RKO (cell line): ENCODE measurements at regions not wholly inside any gene's neighbourhood (a gene's known extent, or its start where the extent isn't known, plus 50 kb on each side); places are given as distances from the start of the nearest gene placed in this dataset.

Source experiments
- DNase-seq: peaks from one replicate; pipeline ENCODE4 v3.0.0-alpha.2; 2016; ENCODE audit warnings: low spot score

DNA sequence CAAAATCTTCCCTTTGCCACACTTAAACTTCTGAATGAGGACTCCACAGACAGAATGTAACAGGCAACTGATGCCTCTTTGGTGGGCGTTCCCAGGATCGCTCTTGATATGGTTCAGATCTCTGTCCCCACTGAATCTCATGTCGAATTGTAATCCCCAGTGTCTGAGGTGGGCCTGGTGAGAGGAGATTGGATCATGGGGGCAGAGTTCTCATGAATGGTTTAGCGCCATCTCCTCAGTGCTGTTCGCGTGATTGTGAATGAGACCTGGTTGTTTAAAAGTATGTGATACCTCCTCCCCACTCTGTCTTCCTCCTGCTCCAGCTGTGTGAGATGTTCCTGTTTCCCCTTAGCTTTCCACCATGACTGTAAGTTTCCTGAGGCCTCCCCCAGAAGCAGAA is 111.1 kb upstream of the SLC66A3 start:
- no peak for DNase-seq

DNA sequence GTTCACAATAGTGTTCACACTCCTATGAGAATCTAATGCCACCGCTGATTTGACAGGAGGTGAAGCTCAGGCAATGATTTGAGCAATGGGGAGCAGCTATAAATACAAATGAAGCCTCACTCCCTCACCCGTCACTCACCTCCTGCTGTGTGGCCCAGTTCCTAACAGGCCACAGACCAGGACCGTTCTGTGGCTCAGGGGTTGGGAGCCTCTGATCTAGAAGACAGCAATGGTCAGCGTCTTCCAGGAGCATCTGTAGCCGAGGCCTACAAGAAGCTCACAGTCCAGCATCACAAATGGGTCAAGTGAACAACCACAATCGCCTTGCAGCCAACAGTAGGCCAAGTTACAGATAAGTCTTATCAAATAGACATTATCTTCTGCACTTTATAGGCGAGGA is 110.0 kb upstream of the SLC66A3 start:
- DNase-seq: no peak

DNA sequence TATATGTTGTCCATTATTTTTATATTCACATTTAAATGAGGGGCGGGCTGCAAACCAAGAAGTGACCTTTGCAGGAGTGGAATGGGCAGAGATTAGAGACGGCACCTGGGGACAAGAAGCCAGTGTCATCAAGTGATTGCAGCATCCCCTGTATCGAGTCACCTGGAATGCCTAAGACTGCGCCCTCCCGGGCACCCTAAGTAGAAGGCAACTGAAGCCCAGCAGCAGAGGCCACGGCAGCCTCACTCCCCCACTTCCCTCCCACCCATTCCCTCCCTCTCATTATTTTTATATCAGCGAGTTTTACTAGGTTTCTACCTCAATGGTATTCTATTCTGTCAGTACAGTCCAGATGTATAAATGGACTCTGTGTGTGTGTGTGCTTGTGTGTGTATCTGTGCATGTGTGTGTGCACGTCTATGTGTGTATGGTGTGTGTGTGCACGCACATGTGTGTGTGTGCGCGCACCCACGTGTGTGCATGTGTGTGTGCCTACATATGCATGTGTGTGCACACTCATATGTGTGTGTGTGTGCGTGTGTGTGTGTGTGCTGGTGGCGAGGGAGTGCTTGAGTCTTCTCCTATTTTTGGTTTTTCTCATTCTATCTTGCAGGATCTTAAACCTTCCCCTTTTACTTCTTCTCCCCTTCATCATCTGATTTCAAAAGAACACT is 106.8 kb upstream of the SLC66A3 start:
- DNase-seq: no peak

DNA sequence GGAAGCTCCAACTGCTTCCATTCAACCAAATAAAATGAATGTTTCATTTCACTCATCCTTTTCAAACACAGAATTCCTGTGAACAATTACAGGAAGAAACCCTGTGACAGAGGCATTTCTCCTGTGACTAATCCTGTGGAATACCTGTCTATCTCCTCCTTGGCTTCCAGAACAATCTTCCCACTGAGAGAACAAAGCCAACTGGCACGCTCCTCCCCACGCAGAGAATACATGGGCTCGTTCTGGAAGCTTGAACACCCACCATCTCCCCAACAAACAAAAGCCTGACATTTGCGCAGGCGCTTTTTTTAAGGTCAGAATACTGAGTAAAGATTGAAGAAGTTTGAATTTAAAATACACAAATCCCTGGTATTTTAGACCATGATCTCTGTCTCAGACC is 104.7 kb upstream of the SLC66A3 start:
- DNase-seq: no peak

DNA sequence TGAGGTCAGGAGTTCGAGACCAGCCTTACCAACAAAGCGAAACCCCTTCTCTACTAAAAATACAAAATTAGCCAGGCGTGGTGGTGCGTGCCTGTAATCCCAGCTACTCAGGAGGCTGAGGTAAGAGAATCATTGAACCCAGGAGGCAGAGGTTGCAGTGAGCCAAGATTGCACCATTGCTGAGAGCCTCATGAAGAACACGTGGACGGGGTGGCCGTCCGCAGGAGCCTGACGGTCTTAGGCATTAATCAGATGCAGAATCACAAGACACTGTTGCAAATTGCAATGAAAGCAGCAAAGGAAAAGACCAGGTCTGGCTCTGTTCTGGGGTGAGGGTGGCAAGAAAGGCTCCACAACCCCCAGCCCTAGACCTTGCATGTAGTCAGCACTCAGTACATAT is 104.0 kb upstream of the SLC66A3 start:
- DNase-seq: no peak

DNA sequence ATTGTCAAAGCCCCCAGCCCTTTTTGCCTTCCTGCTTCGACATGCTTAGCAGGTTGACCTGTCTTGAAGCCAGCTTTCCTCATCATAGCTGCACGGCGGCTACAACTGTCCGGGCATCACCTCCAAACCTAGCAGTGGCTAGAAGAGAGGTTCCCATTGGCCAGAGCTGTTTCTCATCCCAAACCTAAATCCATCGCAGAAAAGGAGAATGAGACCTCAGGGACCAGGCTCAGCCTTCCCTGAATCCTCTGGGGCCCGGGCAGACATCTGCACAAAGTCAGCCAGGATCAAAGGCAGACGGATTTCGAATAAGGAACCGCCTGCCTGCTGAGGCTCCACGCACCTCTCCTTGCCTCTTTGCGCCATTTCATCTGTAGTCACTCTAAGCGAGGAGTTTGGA is 101.7 kb upstream of the SLC66A3 start:
- no peak for DNase-seq

DNA sequence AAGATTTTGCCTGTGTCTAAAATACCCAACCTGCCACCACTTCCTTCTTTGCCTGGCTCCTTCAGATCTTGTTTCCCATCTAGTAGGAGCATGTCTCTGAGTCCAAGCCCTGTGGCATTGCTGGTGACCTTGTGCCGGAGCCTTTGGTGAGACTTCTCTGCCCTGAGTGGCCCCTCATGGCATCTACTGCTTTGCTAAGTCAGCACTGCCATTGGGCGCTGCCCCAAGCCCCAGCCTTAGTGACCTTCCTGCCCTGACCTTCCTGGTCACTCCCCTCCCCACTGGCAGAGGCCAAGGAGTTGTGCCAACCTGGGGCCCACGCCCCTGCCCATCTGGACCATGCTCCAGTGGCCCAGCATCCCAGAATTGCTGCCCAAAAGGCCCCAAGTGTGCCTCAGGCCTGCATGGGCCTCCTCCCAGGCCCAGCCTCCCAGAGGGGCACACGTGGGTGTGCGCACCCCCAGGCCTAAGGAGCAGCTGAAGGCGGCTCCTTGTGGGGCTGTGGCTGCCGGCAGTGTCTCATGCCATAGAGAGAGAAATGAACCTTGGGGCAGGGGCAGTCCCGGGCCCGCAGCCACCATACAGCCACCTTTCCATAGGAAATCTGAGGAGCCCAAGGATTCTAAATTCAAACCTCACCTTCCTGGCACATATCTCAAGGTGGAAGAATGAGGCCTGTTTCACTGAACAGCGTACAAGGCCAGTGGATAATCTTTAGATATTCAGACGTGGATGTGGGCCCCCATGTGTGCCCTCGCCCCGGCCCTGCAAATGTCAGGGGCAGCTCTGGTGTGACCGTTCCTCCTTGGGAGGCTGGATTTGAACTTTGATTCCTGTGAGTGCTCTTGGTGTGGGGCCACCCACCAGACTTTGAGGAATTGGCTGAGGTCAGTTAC is 100.2 kb upstream of the SLC66A3 start:
- DNase-seq: no peak

DNA sequence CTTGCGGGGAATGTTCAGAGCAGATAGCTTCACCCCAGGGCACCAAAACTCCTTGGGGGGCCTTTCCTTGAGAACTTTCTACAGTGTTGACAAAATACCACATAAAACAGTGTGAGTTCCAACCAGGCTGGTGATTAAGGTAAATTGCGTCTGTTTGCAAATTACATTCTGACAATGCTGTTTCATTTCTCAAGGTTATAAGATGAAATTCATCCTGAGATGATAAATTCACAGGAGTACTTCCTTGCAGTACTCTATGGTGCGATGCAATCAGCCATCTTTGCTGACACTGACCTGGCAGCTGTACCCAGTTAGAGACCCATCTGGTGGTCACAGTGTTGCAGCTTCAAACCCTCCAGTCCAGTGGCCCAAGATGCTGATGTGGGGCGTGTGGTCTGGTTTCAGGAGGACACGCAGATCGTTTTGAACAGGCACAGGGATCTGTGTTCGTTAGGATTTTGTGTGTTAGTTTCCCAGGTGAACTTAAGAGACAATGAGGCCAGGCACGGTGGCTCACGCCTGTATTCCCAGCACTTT is 99.5 kb upstream of the SLC66A3 start:
- DNase-seq: no peak

DNA sequence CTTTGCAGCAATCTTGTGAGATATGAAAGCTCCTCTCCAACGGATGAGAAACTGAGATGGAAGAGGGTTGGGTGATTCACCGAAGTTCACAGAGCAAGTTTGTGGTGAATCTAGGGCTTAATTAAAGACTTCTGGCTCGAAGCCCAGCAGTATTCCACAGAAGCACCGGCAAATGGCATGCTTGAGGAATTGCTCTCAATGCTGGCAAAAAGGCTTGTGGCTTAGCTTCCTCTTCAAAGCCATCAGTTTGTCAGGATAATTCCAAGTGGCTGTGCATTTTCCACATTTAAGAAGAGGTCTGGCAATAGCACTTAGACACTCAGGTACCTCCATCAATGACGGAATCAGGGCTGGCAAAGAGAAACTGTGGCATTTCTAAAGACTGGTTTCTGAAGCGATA is 98.7 kb upstream of the SLC66A3 start:
- DNase-seq: peak; percentile 7

DNA sequence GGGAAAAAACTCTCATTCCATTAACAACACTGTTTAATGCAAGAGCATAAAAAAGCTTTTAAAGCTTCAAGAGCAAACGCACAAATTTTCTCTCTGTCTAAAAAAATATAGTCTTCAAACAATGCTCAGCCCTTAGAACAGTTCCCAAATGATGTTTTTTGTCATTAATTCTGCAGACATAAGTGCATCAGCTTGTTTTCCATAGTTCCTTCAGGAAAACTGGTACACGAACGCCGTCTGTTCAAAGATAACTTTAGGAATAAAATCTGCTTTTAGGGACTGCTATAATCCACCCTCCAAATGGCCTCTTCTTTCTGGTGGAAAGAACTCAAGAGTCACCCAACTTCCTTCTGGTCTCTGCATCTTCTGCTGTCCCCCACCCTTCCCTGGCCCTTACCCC is 98.2 kb upstream of the SLC66A3 start:
- DNase-seq: no peak

DNA sequence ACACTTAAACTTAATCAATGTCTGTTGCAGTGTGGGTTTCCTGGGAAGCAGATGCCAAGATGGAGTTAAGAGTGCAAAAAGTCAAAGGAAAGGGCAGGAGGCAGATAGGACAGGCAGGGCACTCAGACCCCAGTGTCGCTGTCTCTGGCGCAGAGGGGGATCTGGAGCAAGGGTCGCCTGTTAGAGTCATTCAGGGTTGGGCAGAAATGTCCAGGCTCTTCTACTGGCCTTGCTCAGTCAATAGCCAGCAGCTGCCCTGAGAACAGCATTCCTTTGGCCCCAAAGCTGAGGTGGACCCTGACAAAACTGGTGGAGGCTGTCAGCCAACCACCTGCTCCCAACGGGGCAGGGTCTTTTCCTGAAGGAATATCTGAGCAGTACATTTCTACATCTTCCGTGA is 97.1 kb upstream of the SLC66A3 start:
- no peak for DNase-seq

DNA sequence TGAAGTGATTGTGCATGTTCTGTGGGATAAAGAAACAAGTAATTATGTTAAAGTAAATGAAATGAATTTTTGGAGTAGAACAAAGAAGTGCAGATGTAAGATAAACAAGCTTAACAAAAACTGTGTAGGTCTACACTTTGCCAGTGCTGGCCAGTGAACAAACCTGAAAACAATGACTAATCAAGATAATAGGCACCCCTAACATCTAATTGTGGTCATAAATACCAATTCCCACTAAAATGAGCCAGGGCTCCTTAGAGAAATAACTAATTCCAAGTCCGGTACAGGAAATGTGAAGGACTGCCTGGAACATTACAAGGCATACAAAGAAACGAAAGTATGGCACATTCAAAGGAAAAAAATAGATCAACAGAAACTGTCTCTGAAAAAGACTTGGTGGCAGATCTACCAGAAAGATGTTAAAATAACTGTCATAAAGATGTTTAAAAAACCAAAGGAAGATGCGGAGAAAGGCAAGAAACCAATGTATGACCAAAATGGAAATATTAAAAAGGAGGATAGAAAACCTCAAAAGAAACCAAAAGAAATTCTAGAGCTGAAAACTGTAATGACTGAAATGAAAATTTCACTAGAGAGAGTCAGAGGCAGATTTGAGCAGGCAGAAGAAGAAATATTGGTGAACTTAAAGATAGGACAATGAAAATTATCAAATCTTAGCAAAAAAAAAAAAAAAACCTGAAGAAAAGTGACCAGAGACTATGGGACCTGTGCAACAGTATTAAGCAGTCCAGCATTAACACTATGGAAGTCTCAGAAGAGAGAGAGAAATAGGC is 94.7 kb upstream of the SLC66A3 start:
- DNase-seq: no peak

DNA sequence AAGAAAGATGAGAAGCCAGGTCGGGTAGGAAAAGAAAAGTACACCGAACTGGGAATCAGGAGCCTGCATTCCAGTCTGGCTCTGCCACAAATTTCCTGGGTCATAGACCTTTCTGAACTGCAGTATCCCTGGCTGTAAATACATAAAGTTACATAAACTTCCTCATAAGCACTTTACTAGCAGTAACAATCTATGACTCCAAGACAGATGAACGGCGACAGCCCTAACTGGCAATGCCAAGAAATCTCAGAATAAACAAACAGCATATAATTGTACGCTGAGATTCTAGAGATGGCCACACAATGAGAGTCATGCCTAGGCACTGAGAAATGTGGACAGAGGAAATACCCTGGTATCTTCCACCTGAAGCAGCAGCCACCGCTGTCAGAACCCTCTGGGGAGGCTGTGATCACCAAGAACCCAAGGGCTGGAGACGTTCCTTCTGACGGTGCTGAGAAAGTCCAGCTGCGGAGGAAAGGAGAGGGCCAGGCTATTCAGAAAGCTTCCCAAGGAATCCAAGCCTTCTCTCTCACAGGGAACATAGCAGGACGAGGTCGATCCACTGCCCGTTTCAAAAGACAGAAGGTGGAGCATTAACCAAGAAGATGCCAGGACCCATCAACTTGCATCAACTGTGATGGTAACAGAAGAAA is 89.3 kb upstream of the SLC66A3 start:
- no peak for DNase-seq

DNA sequence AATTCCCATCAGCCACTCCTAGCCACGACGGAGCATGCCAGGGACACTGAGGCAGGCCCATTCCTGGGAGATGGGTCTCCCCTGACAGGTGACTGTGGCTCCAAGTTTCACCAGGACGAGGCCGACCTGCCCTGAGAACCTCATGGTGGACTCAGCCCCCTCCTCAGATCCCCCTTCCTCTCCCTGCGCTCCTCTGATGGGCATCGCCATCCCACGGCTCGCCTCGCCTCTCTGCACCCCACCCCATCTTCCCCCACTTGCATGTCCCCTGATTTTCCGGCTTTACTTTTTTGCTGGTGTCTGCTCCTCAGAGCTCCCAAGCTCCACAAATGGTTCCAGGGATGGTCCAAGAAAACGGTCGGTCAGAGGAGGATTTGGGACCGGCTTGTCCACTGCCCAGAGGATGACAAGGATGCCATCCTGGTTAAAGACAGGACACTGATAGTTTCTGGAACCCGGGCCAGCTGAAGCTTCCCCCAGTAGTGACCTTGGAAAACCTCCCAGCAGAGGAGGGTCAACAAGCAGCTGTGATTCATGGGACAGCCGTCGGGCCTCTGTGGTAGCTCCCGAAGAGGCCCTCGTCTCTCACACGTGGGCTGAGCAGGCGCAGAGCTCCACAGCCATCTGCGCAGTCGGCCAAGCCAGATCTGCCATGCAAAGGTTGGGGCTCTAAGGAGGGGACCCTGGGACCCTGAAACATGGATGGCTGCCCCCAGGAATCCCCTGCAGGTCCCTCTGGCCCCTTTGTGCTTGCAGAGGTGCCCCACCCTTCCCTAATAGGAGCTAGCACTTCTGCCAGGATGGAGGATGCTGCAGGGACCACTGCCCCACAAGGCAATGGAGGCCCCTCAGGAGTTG is 87.8 kb upstream of the SLC66A3 start:
- DNase-seq: no peak

DNA sequence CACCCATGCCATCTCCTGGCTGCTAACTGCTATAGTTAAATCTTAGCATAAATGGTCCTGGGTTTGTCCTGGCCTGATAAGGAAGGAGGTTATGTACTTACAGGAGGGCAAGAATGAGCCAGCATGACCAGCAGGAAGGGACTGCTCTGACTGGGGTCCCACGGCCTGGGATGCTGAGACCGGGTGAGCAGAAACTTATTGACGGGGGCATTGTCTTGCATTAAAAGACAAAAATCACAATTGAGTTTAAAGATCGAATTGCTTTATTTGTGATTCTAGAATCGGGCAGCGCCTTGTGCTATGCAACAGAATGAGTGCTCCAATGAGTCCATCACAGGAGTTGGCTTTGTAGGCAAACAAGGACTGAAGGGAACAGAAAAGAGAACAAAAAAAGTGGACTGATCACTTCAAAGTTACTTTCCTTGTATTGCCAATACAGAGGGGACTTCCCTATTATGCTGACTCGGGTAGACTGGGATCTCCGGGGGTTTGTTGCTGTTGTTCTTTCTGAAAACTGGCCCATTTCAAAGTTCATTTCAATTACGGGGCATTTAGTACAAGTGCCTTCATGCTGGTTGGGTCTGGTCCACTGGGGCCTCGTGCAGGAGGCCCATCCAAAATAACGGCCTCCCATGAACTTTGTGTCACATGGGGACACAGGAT is 87.1 kb upstream of the SLC66A3 start:
- DNase-seq: no peak

DNA sequence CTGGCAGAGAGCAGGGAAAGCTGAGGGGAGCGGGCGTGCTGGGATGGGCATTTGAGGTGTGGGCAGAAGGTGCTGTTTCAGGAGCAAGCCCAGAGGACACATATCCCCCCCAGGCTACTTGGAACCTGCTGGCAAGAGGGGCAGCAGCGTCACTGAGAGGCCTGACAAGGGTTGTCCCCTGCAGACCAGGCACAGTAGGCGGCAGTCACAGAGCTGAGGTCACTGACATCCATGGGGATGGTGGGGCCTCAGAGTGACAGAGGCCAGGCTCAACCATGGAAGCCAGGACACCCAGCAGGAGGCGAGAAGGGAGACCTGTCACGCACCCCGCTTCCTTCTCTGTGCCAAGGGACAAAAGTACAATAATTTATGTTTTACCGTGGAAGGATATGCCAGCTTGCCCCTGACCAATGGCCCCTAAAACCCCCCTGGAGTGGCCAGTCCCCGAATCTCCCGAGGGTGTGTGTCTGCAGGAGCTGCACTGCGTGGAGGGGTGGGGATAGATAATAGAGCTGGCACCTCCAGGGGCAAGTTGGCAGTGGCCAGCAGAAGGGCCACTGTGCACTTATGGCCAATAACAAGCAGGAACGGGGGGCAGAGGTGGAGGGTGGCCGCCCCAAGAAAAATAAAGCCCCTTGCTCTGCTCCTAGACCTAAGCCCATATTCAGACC is 86.3 kb upstream of the SLC66A3 start:
- DNase-seq: no peak

DNA sequence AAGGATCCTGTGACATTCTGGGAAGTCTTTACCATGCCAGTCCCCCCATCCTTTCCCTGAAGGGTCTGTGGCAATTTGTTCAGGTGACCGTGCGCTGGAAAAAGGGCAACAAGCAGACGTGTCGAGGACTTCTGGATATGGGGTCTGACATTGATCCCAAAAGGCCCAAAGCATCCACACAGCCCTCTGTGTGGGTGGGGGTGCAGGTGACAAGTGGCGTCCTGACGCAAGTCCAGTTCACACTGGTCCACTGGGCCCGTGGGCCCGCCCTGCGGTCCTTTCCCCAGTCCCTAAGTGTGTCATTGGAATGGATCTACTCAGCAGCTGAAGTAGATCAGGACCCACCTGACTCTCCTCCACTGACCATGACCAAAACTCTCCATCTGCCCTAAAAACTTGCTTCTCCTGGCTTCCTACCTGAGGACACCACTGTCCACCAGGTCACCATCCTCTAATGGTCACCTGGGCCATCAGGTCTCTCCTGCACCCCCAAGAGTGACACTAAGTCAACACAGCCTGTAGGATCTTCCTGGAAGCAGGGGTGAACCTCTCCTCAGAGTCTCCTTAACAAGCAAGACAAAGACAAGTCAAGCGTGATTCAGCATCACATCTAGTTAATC is 85.6 kb upstream of the SLC66A3 start:
- DNase-seq: no peak

DNA sequence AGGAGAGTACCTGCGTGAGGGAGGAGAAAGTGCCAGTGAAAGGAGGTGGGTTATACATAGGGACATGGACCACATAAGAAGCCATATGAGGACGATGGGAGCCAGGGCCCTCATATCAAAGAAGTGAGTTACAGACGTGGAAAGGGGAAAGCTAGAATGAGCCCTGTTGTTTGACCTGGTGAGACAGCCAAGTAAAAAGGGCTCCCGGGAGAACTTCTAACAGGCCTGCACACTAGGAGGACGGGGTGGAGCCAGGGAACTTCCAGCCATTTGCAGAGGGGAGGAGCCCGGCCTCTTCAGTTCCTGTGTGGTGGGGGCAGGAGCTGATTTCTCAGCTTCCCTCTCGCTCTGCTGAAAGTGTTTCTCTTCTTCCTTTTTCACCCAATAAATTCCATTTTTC is 84.1 kb upstream of the SLC66A3 start:
- DNase-seq: no peak

DNA sequence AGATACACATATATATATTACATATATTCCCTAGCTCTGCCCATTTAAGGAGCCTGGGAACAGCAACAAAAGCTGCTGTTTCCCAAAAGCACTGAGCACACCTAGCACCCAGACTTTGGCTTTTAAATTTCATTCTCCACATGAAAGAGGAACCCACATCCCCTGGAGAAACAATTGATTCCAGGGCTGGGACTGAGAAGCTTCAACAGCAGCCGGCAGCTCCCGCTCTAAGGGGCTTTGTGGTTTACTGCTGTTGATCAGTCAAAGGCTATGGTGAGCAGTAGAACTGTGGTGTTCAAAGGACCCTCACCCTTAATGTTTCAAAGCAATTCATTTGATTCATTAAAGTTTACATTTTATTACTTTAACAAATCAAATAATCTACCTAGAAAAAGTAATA is 83.3 kb upstream of the SLC66A3 start:
- DNase-seq: no peak

DNA sequence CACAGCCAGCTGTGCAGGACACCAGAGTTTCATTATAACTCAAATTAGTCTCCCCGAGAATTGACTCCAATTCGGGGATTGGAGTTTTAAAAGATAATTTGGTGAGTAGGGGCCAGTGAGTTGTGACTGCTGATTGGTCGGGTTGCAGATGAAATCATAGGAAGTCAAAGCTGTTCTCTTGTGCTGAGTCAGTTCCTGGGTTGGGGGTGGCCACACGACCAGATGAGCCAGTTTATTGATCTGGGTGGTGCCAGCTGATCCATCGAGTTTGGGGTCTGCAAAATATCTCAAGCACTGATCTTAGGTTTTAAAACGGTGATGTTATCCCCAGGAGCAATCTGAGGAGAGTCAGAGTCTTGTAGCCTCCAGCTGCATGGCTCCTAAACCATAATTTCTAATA is 82.7 kb upstream of the SLC66A3 start:
- DNase-seq: no peak
